ENCODE measurements at regions not wholly inside any gene's neighbourhood (a gene's known extent, or its start where the extent isn't known, plus 50 kb on each side); places are given as distances from the start of the nearest gene placed in this dataset. TPM values are rescaled to one million over a fixed set of nuclear protein-coding genes. Genes with fewer than 3 reads are reported as not detected.

DNA sequence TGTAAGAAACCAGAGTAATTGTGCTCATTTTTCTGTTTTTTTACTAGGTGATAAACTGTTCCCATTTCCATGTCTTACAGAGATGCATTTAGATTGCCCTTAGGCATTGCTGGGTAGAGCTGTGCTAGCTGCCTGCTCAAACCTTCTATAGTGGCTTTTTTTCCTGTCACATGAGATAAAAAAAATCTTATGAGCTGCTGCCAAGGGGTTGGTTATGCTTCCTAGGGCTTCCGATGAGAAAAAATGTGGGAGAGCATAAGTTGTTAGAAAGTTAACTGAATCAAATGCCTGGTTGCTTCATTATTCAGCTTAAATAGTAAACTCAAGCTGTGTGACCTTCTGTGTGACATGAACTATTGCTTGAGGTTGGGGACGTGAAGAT, 50.0 kb upstream of the NOX3 start:
- no peak for DNase-seq (ENCODE audit: low spot score)

Small RNA genes lying in the stretch of these regions (microRNA-seq; reads per million reads assigned to microRNA genes)
- gene MIR1202 (ENCODE audit: borderline number of aligned reads): not detected
